Trophoblast cell (in vitro differentiated cells and primary cell): ENCODE measurements at regions not wholly inside any gene's neighbourhood (a gene's known extent, or its start where the extent isn't known, plus 50 kb on each side); places are given as distances from the start of the nearest gene placed in this dataset.

Experiments
- DNase-seq, 2 donors: peaks; one replicate each; pipeline ENCODE4 v3.0.0-alpha.2; 2016
- H2AFZ ChIP-seq: 2 replicates; pipeline ENCODE4 v1.6.1; 2013; ENCODE audit warnings: low read length, moderate library complexity, mild to moderate bottlenecking; ENCODE audit not compliant: insufficient read depth, poor library complexity
- H2AK5ac ChIP-seq: 2 replicates; pipeline ENCODE4 v1.6.1; 2013; ENCODE audit warnings: mild to moderate bottlenecking, low read length
- H2BK120ac ChIP-seq: 2 replicates; pipeline ENCODE4 v1.6.1; 2013; ENCODE audit warnings: low read length, mild to moderate bottlenecking, moderate library complexity; ENCODE audit not compliant: insufficient read depth, poor library complexity
- H2BK12ac ChIP-seq: 2 replicates; pipeline ENCODE4 v1.6.1; 2013; ENCODE audit warnings: mild to moderate bottlenecking, low read length, moderate library complexity
- H2BK5ac ChIP-seq: 2 replicates; pipeline ENCODE4 v1.6.1; 2013; ENCODE audit warnings: low read length, low read depth, moderate library complexity, mild to moderate bottlenecking; ENCODE audit not compliant: poor library complexity
- H3K14ac ChIP-seq: 2 replicates; pipeline ENCODE4 v1.6.1; 2013; ENCODE audit warnings: mild to moderate bottlenecking, low read length
- H3K18ac ChIP-seq: 2 replicates; pipeline ENCODE4 v1.6.1; 2013; ENCODE audit warnings: mild to moderate bottlenecking, low read length
- H3K23ac ChIP-seq: 2 replicates; pipeline ENCODE4 v1.6.1; 2013; ENCODE audit warnings: low read length
- H3K27ac ChIP-seq: 2 replicates; pipeline ENCODE4 v1.5.1; 2013; ENCODE audit warnings: low read depth, mild to moderate bottlenecking, inconsistent platforms, low read length, moderate library complexity
- H3K27me3 ChIP-seq: 2 replicates; pipeline ENCODE4 v1.6.1; 2013; ENCODE audit warnings: inconsistent platforms, mild to moderate bottlenecking, low read length, moderate library complexity; ENCODE audit not compliant: insufficient read depth
- H3K36me3 ChIP-seq, 2 experiments: 1 replicate in 1 of 2; 2 replicates in 1 of 2; pipeline ENCODE4 v1.6.1; 2013; ENCODE audit warnings: low read length in 2 of 2, mild to moderate bottlenecking in 2 of 2, moderate library complexity in 1 of 2; ENCODE audit not compliant: insufficient read depth in 2 of 2, control insufficient read depth in 1 of 2
- H3K4ac ChIP-seq: 2 replicates; pipeline ENCODE4 v1.6.1; 2013; ENCODE audit warnings: low read depth, mild to moderate bottlenecking, low read length, moderate library complexity
- H3K4me1 ChIP-seq, 2 experiments: 1 replicate in 1 of 2; 2 replicates in 1 of 2; pipeline ENCODE4 v1.6.1; 2013; ENCODE audit warnings: low read length in 2 of 2, mild to moderate bottlenecking in 2 of 2, moderate library complexity in 1 of 2; ENCODE audit not compliant: insufficient read depth in 2 of 2, control insufficient read depth in 1 of 2
- H3K4me2 ChIP-seq: 2 replicates; pipeline ENCODE4 v1.6.1; 2013; ENCODE audit warnings: inconsistent platforms, mild to moderate bottlenecking, low read length, moderate library complexity
- H3K4me3 ChIP-seq: 2 replicates; pipeline ENCODE4 v1.5.1; 2013; ENCODE audit warnings: mild to moderate bottlenecking, low read depth, low read length, inconsistent platforms
- H3K79me1 ChIP-seq: one replicate; pipeline ENCODE4 v1.6.1; 2013; ENCODE audit warnings: low read length
- H3K79me2 ChIP-seq: 2 replicates; pipeline ENCODE4 v1.6.1; 2013; ENCODE audit warnings: low read length, mild to moderate bottlenecking; ENCODE audit not compliant: control insufficient read depth, insufficient read depth, poor library complexity
- H3K9ac ChIP-seq: 2 replicates; pipeline ENCODE4 v1.6.1; 2013; ENCODE audit warnings: mild to moderate bottlenecking, low read length
- H3K9me3 ChIP-seq: 2 replicates; pipeline ENCODE4 v1.6.1; 2013; ENCODE audit warnings: low read depth, mild to moderate bottlenecking, control low read depth, inconsistent platforms, low read length; ENCODE audit not compliant: insufficient read depth
- H4K12ac ChIP-seq: 2 replicates; pipeline ENCODE4 v1.6.1; 2013; ENCODE audit warnings: low read depth, mild to moderate bottlenecking, low read length, moderate library complexity
- H4K8ac ChIP-seq: 2 replicates; pipeline ENCODE4 v1.6.1; 2013; ENCODE audit warnings: low read depth, mild to moderate bottlenecking, low read length, moderate library complexity
- H4K91ac ChIP-seq: one replicate; pipeline ENCODE4 v1.6.1; 2013; ENCODE audit warnings: low read depth, mild to moderate bottlenecking, low read length, moderate library complexity
- WGBS: extraction: QIAGEN DNeasy Blood & Tissue Kit; methylation state at CpG from one replicate; pipeline ENCODE4 v1.1.7; 2013; ENCODE audit warnings: missing lambda C conversion rate; ENCODE audit not compliant: insufficient read length, insufficient coverage; ENCODE audit errors: extremely low coverage; 5-methylcytosine and 5-hydroxymethylcytosine counted together

- H3K36me3 ChIP-seq, result no peaks in the 10 kb centered on the region
- no peak overlapping the region for H3K14ac ChIP-seq
- no peak overlapping the region for H3K4me2 ChIP-seq
- no peaks in the 10 kb centered on the region for H3K4me1 ChIP-seq
- no peak overlapping the region for H2BK120ac ChIP-seq
- no peak overlapping the region for H4K12ac ChIP-seq
- H3K27ac ChIP-seq, result no peak overlapping the region
- H3K23ac ChIP-seq, result no peak overlapping the region
- no peak overlapping the region for H4K91ac ChIP-seq
- WGBS, result no CpG with 5 or more reads among the region's 9 CpGs
- no peak overlapping the region for H3K4ac ChIP-seq
- no peaks in the 10 kb centered on the region for H3K9me3 ChIP-seq
- peak in 1 of 2 donors; percentile 44 for DNase-seq
- no peak overlapping the region for H3K4me3 ChIP-seq
- no peak overlapping the region for H2AFZ ChIP-seq
- no peaks in the 10 kb centered on the region for H3K27me3 ChIP-seq
- H2BK5ac ChIP-seq, result no peak overlapping the region
- H3K9ac ChIP-seq, result no peak overlapping the region
- no peak overlapping the region for H4K8ac ChIP-seq
- H3K79me1 ChIP-seq, result no peaks in the 10 kb centered on the region
- H2AK5ac ChIP-seq, result no peak overlapping the region
- no peaks in the 10 kb centered on the region for H3K79me2 ChIP-seq
- H2BK12ac ChIP-seq, result no peak overlapping the region
- no peak overlapping the region for H3K18ac ChIP-seq
Measured at GRCh38 chr1:81525085-81525484, 275.6 kb upstream of the ADGRL2 start.

- Histone ChIP-seq H3K27ac (no peak overlapping the region), H3K9me3 (no peaks in the 10 kb centered on the region), H3K14ac (no peak overlapping the region), H2BK12ac (no peak overlapping the region), H3K79me1 (no peaks in the 10 kb centered on the region), H3K4me3 (no peak overlapping the region), H3K18ac (no peak overlapping the region), H4K91ac (no peak overlapping the region), H3K27me3 (no peaks in the 10 kb centered on the region), H2AFZ (no peak overlapping the region), H3K4me1 (peaks cover 0 to 4% of the 10 kb centered on the region in 2 experiments), H3K4me2 (no peak overlapping the region), H4K8ac (no peak overlapping the region), H2BK5ac (no peak overlapping the region), H3K79me2 (no peaks in the 10 kb centered on the region), H3K36me3 (no peaks in the 10 kb centered on the region), H3K9ac (no peak overlapping the region), H2BK120ac (no peak overlapping the region), H3K4ac (no peak overlapping the region), H3K23ac (no peak overlapping the region), H2AK5ac (no peak overlapping the region), H4K12ac (no peak overlapping the region)
- no peak for DNase-seq
- WGBS, result no CpG with 5 or more reads among the region's 1 CpG
Measured at GRCh38 chr1:81519987-81520386, 280.7 kb upstream of the ADGRL2 start.

GRCh38 chr1:81517987-81518386 lies 282.7 kb upstream of the ADGRL2 start:
- Histone ChIP-seq H3K79me2 (no peaks in the 10 kb centered on the region), H2BK120ac (no peak overlapping the region), H3K27ac (no peak overlapping the region), H2AFZ (no peak overlapping the region), H3K18ac (no peak overlapping the region), H3K14ac (no peak overlapping the region), H3K4me3 (no peak overlapping the region), H3K4me2 (no peak overlapping the region), H3K36me3 (no peaks in the 10 kb centered on the region), H3K79me1 (no peaks in the 10 kb centered on the region), H3K9ac (no peak overlapping the region), H2BK5ac (no peak overlapping the region), H3K9me3 (no peaks in the 10 kb centered on the region), H2AK5ac (no peak overlapping the region), H2BK12ac (no peak overlapping the region), H3K23ac (no peak overlapping the region), H3K4me1 (peaks cover 0 to 4% of the 10 kb centered on the region in 2 experiments), H3K4ac (no peak overlapping the region), H4K8ac (no peak overlapping the region), H3K27me3 (no peaks in the 10 kb centered on the region), H4K12ac (no peak overlapping the region), H4K91ac (no peak overlapping the region)
- DNase-seq, result no peak
- WGBS, result 100% methylated on average over 2 of the region's 8 CpGs

GRCh38 chr1:81513796-81514354 lies 286.9 kb upstream of the ADGRL2 start:
- Histone ChIP-seq H3K27ac (no peak overlapping the region), H3K4me3 (no peak overlapping the region), H2AFZ (no peak overlapping the region), H2BK5ac (no peak overlapping the region), H3K18ac (no peak overlapping the region), H4K91ac (no peak overlapping the region), H3K36me3 (no peaks in the 10 kb centered on the region), H4K8ac (no peak overlapping the region), H4K12ac (no peak overlapping the region), H3K27me3 (no peaks in the 10 kb centered on the region), H3K4me2 (no peak overlapping the region), H3K79me2 (no peaks in the 10 kb centered on the region), H2BK120ac (no peak overlapping the region), H3K79me1 (no peaks in the 10 kb centered on the region), H3K23ac (no peak overlapping the region), H2BK12ac (no peak overlapping the region), H3K9ac (no peak overlapping the region), H3K9me3 (no peaks in the 10 kb centered on the region), H3K14ac (no peak overlapping the region), H3K4ac (no peak overlapping the region), H3K4me1 (peaks cover 2 to 8% of the 10 kb centered on the region in 2 experiments), H2AK5ac (no peak overlapping the region)
- no CpG with 5 or more reads among the region's 2 CpGs for WGBS
- no peak for DNase-seq
